ENCODE measurements at regions not wholly inside any gene's neighbourhood (a gene's known extent, or its start where the extent isn't known, plus 50 kb on each side); places are given as distances from the start of the nearest gene placed in this dataset.

DNA sequence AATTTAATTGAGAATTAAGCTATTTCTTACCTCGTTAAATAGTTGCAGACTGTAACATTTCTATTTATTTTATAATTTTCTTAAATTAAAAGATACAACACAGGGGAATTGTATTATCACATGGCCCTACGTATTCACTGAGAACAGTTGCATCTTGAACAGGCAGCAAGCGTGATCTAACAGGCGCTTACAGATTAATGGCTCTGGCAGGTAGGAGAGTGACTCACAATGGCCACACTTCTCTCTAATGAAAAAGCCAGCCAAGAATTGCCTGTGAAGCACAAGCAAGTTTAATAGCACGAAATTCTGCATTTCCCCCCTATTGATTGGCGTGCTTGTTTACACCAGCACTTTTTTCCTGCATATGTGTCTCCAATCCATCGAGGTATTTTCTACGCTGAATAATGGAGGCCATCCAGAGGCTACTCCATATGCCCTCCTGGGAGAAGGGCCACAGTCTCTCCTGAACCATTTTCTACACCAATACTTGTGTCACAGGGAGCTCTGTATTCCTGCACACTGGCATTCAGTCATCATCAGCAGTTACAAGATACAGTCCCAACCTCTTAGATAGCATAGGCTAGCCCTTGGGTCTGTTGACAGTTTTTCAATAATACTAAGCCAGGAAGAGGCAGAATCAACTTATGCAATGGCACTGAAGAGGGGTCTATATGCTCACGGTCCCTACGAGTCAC, 150.6 kb upstream of the PLD5 start:
- ChIA-PET CTCF (no interaction called here), POLR2A (no interaction called here), RAD21 (ENCODE audit: low non-redundant PET in 1 of 2, low total read pairs in 2 of 2, uncharacterized antibody in 2 of 2, unreplicated experiment in 2 of 2) (no interaction called here)
- Histone ChIP-seq H3K9me2 (ENCODE audit: insufficient read depth) (no peaks in the 10 kb centered on the region), H3K36me3 (ENCODE audit: control insufficient read depth in 1 of 2, insufficient read depth in 2 of 2, low read length in 2 of 2) (no peaks in the 10 kb centered on the region), H4K20me1 (ENCODE audit: insufficient read depth) (no peaks in the 10 kb centered on the region; the same call in 1 of the 2 replicates), H3K4me2 (ENCODE audit: low read length) (no peak overlapping the region), H3K27me3 (ENCODE audit: insufficient read depth, low read length) (no peaks in the 10 kb centered on the region), H3K27ac (ENCODE audit: low read depth, low read length) (no peak overlapping the region), H3K79me2 (ENCODE audit: insufficient read depth, low read length) (no peaks in the 10 kb centered on the region), H3K9me3 (ENCODE audit: control insufficient read depth in 1 of 2, insufficient read depth in 1 of 2, low read depth in 1 of 2, low read length in 2 of 2) (no peaks in the 10 kb centered on the region), H3K9ac (ENCODE audit: low read length) (no peak overlapping the region), H3K4me1 (ENCODE audit: control insufficient read depth in 1 of 2, insufficient read depth in 2 of 2, low read length in 2 of 2) (no peaks in the 10 kb centered on the region), H2AFZ (ENCODE audit: low read depth, low read length, poor library complexity, severe bottlenecking) (no peak overlapping the region), H3K4me3 (replicated peaks in 1 of 2; ENCODE audit: low read depth in 1 of 2, low read length in 2 of 2) (no peak overlapping the region)
- intact Hi-C loops (cut with micrococcal nuclease) = no loop called here
- TF ChIP-seq, protein P1, sequence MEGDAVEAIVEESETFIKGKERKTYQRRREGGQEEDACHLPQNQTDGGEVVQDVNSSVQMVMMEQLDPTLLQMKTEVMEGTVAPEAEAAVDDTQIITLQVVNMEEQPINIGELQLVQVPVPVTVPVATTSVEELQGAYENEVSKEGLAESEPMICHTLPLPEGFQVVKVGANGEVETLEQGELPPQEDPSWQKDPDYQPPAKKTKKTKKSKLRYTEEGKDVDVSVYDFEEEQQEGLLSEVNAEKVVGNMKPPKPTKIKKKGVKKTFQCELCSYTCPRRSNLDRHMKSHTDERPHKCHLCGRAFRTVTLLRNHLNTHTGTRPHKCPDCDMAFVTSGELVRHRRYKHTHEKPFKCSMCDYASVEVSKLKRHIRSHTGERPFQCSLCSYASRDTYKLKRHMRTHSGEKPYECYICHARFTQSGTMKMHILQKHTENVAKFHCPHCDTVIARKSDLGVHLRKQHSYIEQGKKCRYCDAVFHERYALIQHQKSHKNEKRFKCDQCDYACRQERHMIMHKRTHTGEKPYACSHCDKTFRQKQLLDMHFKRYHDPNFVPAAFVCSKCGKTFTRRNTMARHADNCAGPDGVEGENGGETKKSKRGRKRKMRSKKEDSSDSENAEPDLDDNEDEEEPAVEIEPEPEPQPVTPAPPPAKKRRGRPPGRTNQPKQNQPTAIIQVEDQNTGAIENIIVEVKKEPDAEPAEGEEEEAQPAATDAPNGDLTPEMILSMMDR (IDR thresholded peaks at IDR 0.05 in 2 of 3, conservative IDR thresholded peaks at IDR 0.05 in 1 of 3; ENCODE audit: borderline replicate concordance in 1 of 3, insufficient read depth in 1 of 3, low read depth in 2 of 3, low read length in 2 of 3) = no peak
- TF ChIP-seq, protein P2, sequence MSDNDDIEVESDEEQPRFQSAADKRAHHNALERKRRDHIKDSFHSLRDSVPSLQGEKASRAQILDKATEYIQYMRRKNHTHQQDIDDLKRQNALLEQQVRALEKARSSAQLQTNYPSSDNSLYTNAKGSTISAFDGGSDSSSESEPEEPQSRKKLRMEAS (IDR thresholded peaks at IDR 0.05) = no peak
- TF ChIP-seq YY1 (IDR thresholded peaks at IDR 0.05; ENCODE audit: extremely low read depth, insufficient replicate concordance, low read depth, low read length) = no peak
- no peak for TF ChIP-seq EZH2phosphoT487 (IDR thresholded peaks at IDR 0.05; ENCODE audit: borderline replicate concordance)
- TF ChIP-seq ELF1 (IDR thresholded peaks at IDR 0.05; ENCODE audit: borderline replicate concordance, low read depth) = no peak
- TF ChIP-seq, protein P3, sequence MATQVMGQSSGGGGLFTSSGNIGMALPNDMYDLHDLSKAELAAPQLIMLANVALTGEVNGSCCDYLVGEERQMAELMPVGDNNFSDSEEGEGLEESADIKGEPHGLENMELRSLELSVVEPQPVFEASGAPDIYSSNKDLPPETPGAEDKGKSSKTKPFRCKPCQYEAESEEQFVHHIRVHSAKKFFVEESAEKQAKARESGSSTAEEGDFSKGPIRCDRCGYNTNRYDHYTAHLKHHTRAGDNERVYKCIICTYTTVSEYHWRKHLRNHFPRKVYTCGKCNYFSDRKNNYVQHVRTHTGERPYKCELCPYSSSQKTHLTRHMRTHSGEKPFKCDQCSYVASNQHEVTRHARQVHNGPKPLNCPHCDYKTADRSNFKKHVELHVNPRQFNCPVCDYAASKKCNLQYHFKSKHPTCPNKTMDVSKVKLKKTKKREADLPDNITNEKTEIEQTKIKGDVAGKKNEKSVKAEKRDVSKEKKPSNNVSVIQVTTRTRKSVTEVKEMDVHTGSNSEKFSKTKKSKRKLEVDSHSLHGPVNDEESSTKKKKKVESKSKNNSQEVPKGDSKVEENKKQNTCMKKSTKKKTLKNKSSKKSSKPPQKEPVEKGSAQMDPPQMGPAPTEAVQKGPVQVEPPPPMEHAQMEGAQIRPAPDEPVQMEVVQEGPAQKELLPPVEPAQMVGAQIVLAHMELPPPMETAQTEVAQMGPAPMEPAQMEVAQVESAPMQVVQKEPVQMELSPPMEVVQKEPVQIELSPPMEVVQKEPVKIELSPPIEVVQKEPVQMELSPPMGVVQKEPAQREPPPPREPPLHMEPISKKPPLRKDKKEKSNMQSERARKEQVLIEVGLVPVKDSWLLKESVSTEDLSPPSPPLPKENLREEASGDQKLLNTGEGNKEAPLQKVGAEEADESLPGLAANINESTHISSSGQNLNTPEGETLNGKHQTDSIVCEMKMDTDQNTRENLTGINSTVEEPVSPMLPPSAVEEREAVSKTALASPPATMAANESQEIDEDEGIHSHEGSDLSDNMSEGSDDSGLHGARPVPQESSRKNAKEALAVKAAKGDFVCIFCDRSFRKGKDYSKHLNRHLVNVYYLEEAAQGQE (IDR thresholded peaks at IDR 0.05; ENCODE audit: low read depth) = no peak
- TF ChIP-seq SRF (IDR thresholded peaks at IDR 0.05; ENCODE audit: low read depth) = no peak
- no peak for TF ChIP-seq TCF7L2 (IDR thresholded peaks at IDR 0.05; ENCODE audit: borderline replicate concordance, extremely low read depth, insufficient read depth, insufficient read length)
- no peak for TF ChIP-seq SIN3A (IDR thresholded peaks at IDR 0.05; ENCODE audit: low read depth)
- TF ChIP-seq POLR2A (IDR thresholded peaks at IDR 0.05; ENCODE audit: borderline replicate concordance, extremely low read depth, insufficient read depth, insufficient read length) = no peak
- no peak for TF ChIP-seq SP1 (IDR thresholded peaks at IDR 0.05; ENCODE audit: low read depth)
- TF ChIP-seq JUND (IDR thresholded peaks at IDR 0.05) = no peak
- no peak for TF ChIP-seq POLR2AphosphoS5 (IDR thresholded peaks at IDR 0.05; ENCODE audit: low read depth, low read length)
- DNase-seq (ENCODE audit: low read depth, low spot score) = no peak
- no TSS peak for BruUV-seq (replicated peaks)
- no peak for ATAC-seq
